Right cardiac atrium (tissue), 5 donors: ENCODE measurements at regions not wholly inside any gene's neighbourhood (a gene's known extent, or its start where the extent isn't known, plus 50 kb on each side); places are given as distances from the start of the nearest gene placed in this dataset.

Experiments
- ATAC-seq, 2 donors: fragments of 200-7000 bp; cut with Tn5 transposase; one replicate each; pipeline versions ENCODE4 v1.8.0 to v1.9.1; 2020; ENCODE audit warnings: moderate library complexity in 2 of 2, mild to moderate bottlenecking in 1 of 2
- DNase-seq, 3 donors: peaks; one replicate each; pipeline ENCODE4 v3.0.0-alpha.2; 2020
- H3K27ac ChIP-seq: one replicate; pipeline ENCODE4 v1.5.1; 2013; ENCODE audit warnings: mild to moderate bottlenecking, low read length, control low read depth, moderate library complexity
- H3K27me3 ChIP-seq: one replicate; pipeline ENCODE4 v1.6.1; 2013; ENCODE audit not compliant: control insufficient read depth, insufficient read depth
- H3K4me1 ChIP-seq: one replicate; pipeline ENCODE4 v1.6.1; 2013; ENCODE audit warnings: low read length; ENCODE audit not compliant: control insufficient read depth, insufficient read depth
- H3K4me3 ChIP-seq: one replicate; pipeline ENCODE4 v1.5.1; 2013; ENCODE audit warnings: low read length, control low read depth
- H3K9me3 ChIP-seq: one replicate; pipeline ENCODE4 v1.6.1; 2013; ENCODE audit warnings: low read length; ENCODE audit not compliant: control insufficient read depth
- WGBS: extraction: QIAGEN DNeasy Blood & Tissue Kit; methylation state at CpG from one replicate; pipeline ENCODE4 v1.1.7; 2013; 5-methylcytosine and 5-hydroxymethylcytosine counted together
- intact Hi-C, 4 donors: fragments of 100-400 bp; cut with DNase I; formaldehyde crosslinking; loops; one replicate each; pipeline versions ENCODE4 v1.11.0 to v1.14.0; 2022 to 2023
- donor health status: healthy with polysubstance abuse.
- donor health status: DM: no; HTN: yes; CAD: no.
- donor health status: DM: no; HTN: no; CAD: no.
- donor health status: DM: no; HTN: yes; CAD: no; lungs with severe emphysema.
- donor health status: DM: yes; HTN: yes; CAD: no.

DNA sequence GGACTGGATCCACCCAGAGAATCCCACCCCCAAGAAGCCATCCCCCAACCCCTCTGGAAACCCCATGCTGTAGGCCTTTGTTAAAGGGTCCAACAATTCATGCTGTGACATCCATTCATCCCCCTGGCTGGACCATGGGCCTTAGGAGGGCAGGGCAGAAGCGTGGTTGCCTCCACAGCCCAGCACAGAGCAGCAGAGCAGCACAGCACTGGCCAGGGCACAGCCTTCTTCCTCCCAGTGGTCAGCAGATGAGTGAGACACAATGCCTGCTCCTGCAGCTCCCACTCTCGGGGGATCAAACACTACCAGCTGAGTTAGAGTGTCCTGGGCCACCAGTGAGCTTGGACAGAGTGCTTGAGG, 84.5 kb upstream of the LINC01488 start:
- Histone ChIP-seq H3K27me3 (no peaks in the 10 kb centered on the region), H3K4me1 (no peaks in the 10 kb centered on the region), H3K4me3 (no peak overlapping the region), H3K27ac (no peak overlapping the region), H3K9me3 (no peaks in the 10 kb centered on the region)
- DNase-seq (peak in 1 of 3 donors; percentile 28), ATAC-seq (no peak)
- WGBS, result 94% methylated on average over 2 of the region's 2 CpGs
- intact Hi-C loops, result no loop called here

- no peak overlapping the region for H3K4me3 ChIP-seq
- WGBS, result 93% methylated on average over 3 of the region's 3 CpGs
- intact Hi-C loops, result no loop called here
- H3K4me1 ChIP-seq, result no peaks in the 10 kb centered on the region
- no peaks in the 10 kb centered on the region for H3K27me3 ChIP-seq
- no peaks in the 10 kb centered on the region for H3K9me3 ChIP-seq
- no peak for ATAC-seq
- H3K27ac ChIP-seq, result no peak overlapping the region
- DNase-seq, result no peak
These were observed 83.7 kb upstream of the LINC01488 start for GRCh38 chr11:69397732-69398131.

DNA sequence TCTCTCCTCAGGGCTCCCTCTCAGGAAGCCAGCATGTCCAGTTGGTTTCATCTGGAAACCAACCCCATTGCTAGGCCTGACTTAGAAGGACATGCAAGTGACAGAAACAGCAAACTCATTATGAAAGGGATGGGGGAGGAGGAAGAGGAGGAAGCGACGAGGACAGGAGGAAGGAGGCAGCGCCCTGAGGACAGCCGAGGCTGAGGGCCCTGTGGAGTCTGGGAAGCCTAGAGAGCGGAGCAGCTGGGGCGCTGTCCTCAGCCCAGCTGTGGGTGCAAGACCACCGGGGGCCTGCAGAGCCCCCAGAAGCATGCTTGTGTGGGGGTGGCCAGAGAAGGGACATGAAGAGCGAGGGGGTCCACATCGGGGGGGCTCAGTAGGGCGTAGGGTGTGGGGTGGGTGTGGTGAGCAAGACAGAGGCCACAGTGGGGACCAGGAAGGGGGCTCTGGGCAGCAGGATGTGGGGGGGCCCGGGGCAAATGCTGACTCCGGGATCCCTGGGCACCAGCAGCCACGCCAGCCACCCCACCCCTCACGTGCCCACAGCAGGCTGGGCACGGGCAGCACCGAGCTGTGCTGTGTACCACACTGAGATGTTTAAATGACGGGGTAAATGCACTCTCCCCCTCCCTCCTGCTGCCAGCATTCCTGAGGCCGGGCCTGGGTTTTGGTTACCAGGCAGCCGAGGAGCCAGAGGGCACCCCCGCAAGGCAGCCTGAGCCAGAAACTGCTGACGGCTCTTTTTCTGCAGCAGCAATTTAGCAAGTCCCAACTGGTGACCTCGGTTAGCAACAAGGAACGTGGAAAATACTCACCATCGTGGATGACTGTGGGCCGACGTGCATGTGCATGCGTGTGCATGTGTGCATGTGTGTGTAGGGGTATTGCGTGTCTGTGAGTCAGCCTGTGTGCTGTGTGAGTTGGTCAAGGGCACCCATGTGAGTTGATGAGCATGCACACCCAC, 82.7 kb upstream of the LINC01488 start:
- Histone ChIP-seq H3K4me1 (no peaks in the 10 kb centered on the region), H3K9me3 (no peaks in the 10 kb centered on the region), H3K4me3 (no peak overlapping the region), H3K27me3 (no peaks in the 10 kb centered on the region), H3K27ac (no peak overlapping the region)
- ATAC-seq (no peak), DNase-seq (peak in 1 of 3 donors; percentile 64)
- WGBS, result 74% methylated on average over 28 of the region's 28 CpGs
- intact Hi-C loops, result no loop called here

DNA sequence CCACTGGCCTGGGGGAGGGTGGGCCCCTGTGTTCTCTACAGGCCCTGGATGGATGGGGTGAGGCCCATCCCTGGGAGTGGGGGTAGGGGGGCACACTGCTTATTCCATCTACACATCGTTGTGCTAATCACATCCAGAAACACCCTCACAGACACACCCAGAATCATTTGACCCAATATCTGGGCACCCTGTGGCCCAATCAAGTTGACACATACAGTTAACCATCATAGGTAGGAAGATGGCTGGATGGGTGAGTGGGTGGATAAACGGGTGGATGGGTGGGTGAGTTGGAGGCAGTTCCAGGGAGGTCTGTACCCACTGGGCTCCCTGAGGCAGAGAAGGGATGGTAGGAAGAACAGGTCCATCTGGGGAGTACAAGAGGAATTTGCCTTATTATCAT, 81.3 kb upstream of the LINC01488 start:
- intact Hi-C loops, result no loop called here
- no peak for DNase-seq
- H3K4me3 ChIP-seq, result no peak overlapping the region
- H3K9me3 ChIP-seq, result no peaks in the 10 kb centered on the region
- no peaks in the 10 kb centered on the region for H3K4me1 ChIP-seq
- no peak overlapping the region for H3K27ac ChIP-seq
- ATAC-seq, result no peak
- 89% methylated on average over 2 of the region's 2 CpGs for WGBS
- H3K27me3 ChIP-seq, result no peaks in the 10 kb centered on the region

DNA sequence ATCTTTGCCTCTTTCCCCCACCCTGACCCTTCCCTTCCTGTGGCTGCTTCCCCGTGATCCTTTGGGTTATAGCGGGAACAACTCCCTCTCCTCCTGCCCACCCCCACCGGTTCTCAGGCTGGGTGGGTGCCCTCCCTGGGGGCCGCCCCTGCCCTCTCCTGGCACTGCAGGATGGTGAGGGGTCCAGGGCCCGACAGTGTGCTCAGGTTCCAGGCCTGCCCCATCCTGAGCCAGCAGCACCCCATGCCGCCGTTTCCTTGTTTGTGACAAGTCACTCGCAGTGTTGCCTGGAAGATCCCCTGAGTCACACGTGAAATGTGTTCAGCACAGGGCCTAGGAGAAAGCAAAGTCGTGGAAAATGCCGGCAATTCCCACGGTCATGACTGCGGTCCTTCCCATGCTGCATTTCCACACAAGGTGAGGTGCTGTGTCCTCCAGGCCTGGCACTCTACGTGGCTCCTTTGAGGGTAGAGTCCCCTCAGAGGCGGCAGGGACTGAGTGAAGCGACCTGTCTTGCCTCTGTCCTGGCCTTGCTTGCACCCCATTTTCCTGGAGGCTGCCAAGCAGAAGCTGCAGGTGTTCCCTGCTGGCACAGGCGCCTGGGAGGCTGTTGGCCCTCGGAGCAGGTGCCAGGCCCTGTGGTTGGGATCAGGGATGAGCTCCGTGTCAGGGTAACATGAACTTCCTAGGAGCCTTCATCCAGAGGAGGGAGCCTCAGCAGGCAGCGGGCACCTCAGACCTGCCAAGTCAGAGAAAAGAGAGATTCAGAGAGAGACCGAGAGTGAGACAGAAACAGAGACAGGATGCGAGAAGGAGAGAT, 80.5 kb upstream of the LINC01488 start:
- ATAC-seq, result no peak
- peak in 1 of 3 donors; percentile 27 for DNase-seq
- Histone ChIP-seq H3K27me3 (no peaks in the 10 kb centered on the region), H3K4me1 (no peaks in the 10 kb centered on the region), H3K27ac (no peak overlapping the region), H3K9me3 (no peaks in the 10 kb centered on the region), H3K4me3 (no peak overlapping the region)
- intact Hi-C loops, result no loop called here
- 90% methylated on average over 22 of the region's 22 CpGs for WGBS

DNA sequence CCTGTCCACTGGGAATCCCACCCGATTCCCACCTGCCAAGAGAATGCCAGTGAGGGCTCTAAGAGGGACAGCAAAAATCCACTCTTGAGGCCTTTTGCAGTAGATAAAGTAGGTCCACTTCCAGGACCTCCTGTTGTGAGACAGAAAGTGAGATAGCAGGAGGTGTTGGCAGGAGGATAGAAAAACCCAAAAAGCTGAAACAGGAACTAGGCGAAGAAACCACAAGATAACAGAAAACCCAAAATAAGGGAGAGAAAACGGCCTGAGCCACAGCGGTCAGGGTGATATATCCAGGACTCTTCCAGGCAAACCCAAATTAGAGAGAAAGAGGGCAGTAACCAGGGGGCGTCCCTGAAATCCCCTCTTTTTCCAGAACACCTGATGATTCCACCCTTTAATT, 79.7 kb upstream of the LINC01488 start:
- Histone ChIP-seq H3K4me1 (no peaks in the 10 kb centered on the region), H3K9me3 (no peaks in the 10 kb centered on the region), H3K27ac (no peak overlapping the region), H3K4me3 (no peak overlapping the region), H3K27me3 (no peaks in the 10 kb centered on the region)
- ATAC-seq, result no peak
- intact Hi-C loops, result no loop called here
- no peak for DNase-seq
- WGBS, result 73% methylated on average over 5 of the region's 5 CpGs

DNA sequence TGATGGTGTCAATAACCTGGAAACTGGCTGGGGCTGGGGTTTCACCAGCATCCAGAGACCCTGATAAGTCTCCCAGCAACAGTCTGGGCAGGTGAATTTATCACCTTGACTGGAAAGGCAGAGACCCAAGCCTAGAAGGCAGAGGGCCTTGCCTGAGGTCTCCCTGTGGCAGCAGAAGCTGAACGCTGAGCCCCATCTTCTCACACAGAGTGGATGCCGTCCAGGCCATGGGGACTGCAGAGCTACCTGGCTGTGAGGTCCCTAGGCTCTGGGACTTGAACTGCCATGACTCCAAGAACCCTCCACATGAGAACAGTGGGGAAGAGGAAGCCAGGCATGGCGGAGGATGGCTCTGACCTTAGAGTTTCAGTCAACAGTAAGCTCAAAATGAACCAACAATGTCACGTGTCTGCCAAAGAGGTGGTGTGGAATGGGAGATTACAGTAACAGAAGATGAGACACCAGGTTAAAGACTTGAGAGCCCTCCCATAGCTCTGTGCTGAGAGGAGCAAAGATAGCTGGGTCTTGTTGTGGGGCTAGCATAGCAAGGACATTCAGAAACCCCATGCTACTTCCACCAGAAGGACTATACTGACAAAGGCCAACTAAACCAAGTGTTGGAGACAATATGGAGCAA, 79.1 kb upstream of the LINC01488 start:
- ATAC-seq, result no peak
- DNase-seq, result no peak
- WGBS, result 47% methylated on average over 4 of the region's 4 CpGs
- H3K4me3 ChIP-seq, result no peak overlapping the region
- H3K4me1 ChIP-seq, result no peaks in the 10 kb centered on the region
- no peaks in the 10 kb centered on the region for H3K9me3 ChIP-seq
- no peak overlapping the region for H3K27ac ChIP-seq
- H3K27me3 ChIP-seq, result no peaks in the 10 kb centered on the region
- intact Hi-C loops, result no loop called here

- no peak overlapping the region for H3K27ac ChIP-seq
- ATAC-seq (no peak), DNase-seq (no peak)
- WGBS, result 85% methylated on average over 8 of the region's 8 CpGs
- H3K4me1 ChIP-seq, result no peaks in the 10 kb centered on the region
- H3K4me3 ChIP-seq, result no peak overlapping the region
- H3K27me3 ChIP-seq, result no peaks in the 10 kb centered on the region
- intact Hi-C loops, result no loop called here
- H3K9me3 ChIP-seq, result no peaks in the 10 kb centered on the region
These were observed 77.8 kb upstream of the LINC01488 start for GRCh38 chr11:69403556-69404215.

GRCh38 chr11:69406060-69406459, 75.4 kb upstream of the LINC01488 start:
- H3K9me3 ChIP-seq, result no peaks in the 10 kb centered on the region
- ATAC-seq (no peak), DNase-seq (no peak)
- no peaks in the 10 kb centered on the region for H3K27me3 ChIP-seq
- H3K4me3 ChIP-seq, result no peak overlapping the region
- no peak overlapping the region for H3K27ac ChIP-seq
- intact Hi-C loops, result no loop called here
- WGBS, result 91% methylated on average over 3 of the region's 3 CpGs
- no peaks in the 10 kb centered on the region for H3K4me1 ChIP-seq

DNA sequence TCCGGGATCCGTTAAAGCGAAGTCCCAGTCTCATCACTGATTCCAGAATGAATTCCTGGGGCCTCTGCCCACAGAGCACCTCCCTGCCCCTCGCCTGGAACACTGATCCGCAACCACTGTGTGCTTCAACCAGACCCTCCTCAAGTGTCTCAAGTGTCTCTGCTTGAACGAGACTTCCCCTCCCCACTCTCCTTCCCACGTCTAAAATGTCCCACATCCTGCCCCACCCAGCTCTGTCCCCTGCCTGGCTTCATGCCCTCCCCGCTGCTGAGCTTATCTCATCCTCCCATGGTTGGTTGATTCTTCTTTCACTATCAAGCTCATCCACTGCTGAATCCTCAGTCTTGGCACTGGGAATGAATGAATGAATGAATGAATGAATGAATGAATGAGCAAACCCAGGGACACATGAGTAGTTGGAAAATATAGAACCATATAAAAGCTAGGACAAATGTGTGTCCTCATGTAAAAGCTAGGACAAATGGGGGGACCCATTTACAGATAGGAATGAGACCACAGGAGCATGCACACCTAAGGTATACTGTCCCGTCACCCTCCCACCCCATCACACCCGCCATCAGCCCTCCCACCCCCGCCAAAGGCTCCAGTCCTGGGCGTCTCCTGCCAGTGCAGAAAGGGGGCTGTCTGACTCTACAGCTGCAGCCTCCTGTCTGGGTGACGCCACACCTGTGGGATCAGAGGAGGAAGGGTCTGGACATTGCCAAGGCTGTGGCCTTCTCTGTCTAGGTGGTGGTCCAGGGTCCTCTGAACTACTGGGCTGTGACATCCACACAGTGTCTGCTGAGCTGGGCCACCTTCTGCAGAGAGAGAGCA, 71.4 kb upstream of the LINC01488 start:
- peak; percentile 40 to 43 for ATAC-seq
- Histone ChIP-seq H3K4me3 (no peak overlapping the region), H3K4me1 (peaks cover 2% of the 10 kb centered on the region), H3K9me3 (no peaks in the 10 kb centered on the region), H3K27ac (no peak overlapping the region), H3K27me3 (no peaks in the 10 kb centered on the region)
- WGBS, result 65% methylated on average over 13 of the region's 13 CpGs
- intact Hi-C loops, result no loop called here
- no peak for DNase-seq
